ENCODE measurements at regions not wholly inside any gene's neighbourhood (a gene's known extent, or its start where the extent isn't known, plus 50 kb on each side); places are given as distances from the start of the nearest gene placed in this dataset.

GRCh38 chrX:9151772-9152307 lies 117.9 kb upstream of the FAM9B start:
- H4K20me1 ChIP-seq (replicated peaks in 1 of 2; ENCODE audit: control insufficient read depth in 1 of 2, insufficient read depth in 2 of 2, low read length in 2 of 2): no peaks in the 10 kb centered on the region
- ChIA-PET POLR2A (ENCODE audit: partially characterized antibody) (no interaction called here), CTCF (ENCODE audit: partially characterized antibody) (no interaction called here)
- H2BK12ac ChIP-seq (ENCODE audit: low read depth, low read length): no peak overlapping the region
- H3K4me1 ChIP-seq (replicated peaks in 1 of 4; ENCODE audit: control insufficient read depth in 3 of 4, insufficient read depth in 4 of 4, low read length in 3 of 4): peaks cover 0 to 11% (median 4%) of the 10 kb centered on the region in 4 experiments; a peak in 3 of 7 replicates
- no peaks in the 10 kb centered on the region for H3K79me1 ChIP-seq (ENCODE audit: low read depth, low read length)
- no peaks in the 10 kb centered on the region for H3K79me2 ChIP-seq (ENCODE audit: control insufficient read depth in 1 of 2, insufficient read depth in 2 of 2, low read length in 2 of 2)
- H4K5ac ChIP-seq (ENCODE audit: insufficient read length, low read depth, low read length): no peak overlapping the region
- no peak overlapping the region for H2BK120ac ChIP-seq (replicated peaks; ENCODE audit: low read depth, low read length)
- DNase-seq (ENCODE audit: low read depth in 1 of 2, low spot score in 2 of 2) (no peak), FAIRE-seq (no peak)
- no peak overlapping the region for H3K4ac ChIP-seq (replicated peaks; ENCODE audit: insufficient read length, low read depth, low read length)
- H2BK15ac ChIP-seq (ENCODE audit: low read length): no peak overlapping the region
- TF ChIP-seq BCL11A (IDR thresholded peaks at IDR 0.05; ENCODE audit: low read depth in 2 of 2, low read length in 2 of 2) (no peak), SP2 (IDR thresholded peaks at IDR 0.05; ENCODE audit: low read length) (no peak), CTBP2 (IDR thresholded peaks at IDR 0.05; ENCODE audit: borderline replicate concordance, insufficient read depth, insufficient read length, low read length) (no peak), RFX5 (IDR thresholded peaks at IDR 0.05; ENCODE audit: borderline replicate concordance, low read depth, low read length) (no peak), POLR2AphosphoS5 (IDR thresholded peaks at IDR 0.05; ENCODE audit: low read depth, low read length) (no peak)
- peaks cover 10 to 16% of the 10 kb centered on the region in 2 experiments; a peak in 3 of 4 replicates for H3K9me3 ChIP-seq (ENCODE audit: insufficient read depth in 2 of 2, low read depth in 1 of 2, low read length in 1 of 2)
- no peak overlapping the region for H3K4me3 ChIP-seq (ENCODE audit: extremely low read depth in 1 of 4, insufficient read depth in 2 of 4, low read depth in 3 of 4, low read length in 4 of 4)
- H3K14ac ChIP-seq (ENCODE audit: insufficient read length): no peak overlapping the region
- H4K8ac ChIP-seq (ENCODE audit: extremely low read depth, insufficient read depth, low read length): no peak overlapping the region
- H3K18ac ChIP-seq (ENCODE audit: extremely low read depth, low read length): no peak overlapping the region
- H3K36me3 ChIP-seq (ENCODE audit: control insufficient read depth in 2 of 4, insufficient read depth in 4 of 4, low read length in 3 of 4): peaks cover 0 to 3% (median 0%) of the 10 kb centered on the region in 4 experiments; a peak in 2 of 8 replicates
- no peak overlapping the region for H3K56ac ChIP-seq (replicated peaks; ENCODE audit: insufficient read length, low read depth, low read length)
- no peak overlapping the region for H2BK20ac ChIP-seq (ENCODE audit: low read length)
- H3K4me2 ChIP-seq (ENCODE audit: insufficient read depth in 1 of 2, low read depth in 2 of 2, low read length in 2 of 2): no peak overlapping the region
- 100% methylated on average over 2 of the region's 2 CpGs; no CpG with 5 or more reads in 1 of the 2 experiments for WGBS, 2 experiments (ENCODE audit: extremely low coverage in 1 of 2, insufficient coverage in 1 of 2, insufficient read length in 1 of 2, insufficient replicate concordance in 2 of 2, low coverage in 1 of 2, low lambda C conversion rate in 2 of 2, missing lambda C conversion rate in 1 of 2)
- no peak overlapping the region for H3K23ac ChIP-seq (ENCODE audit: insufficient read length)
- no peak overlapping the region for H3K9ac ChIP-seq (replicated peaks in 1 of 4; ENCODE audit: extremely low read depth in 1 of 4, low read depth in 3 of 4, low read length in 3 of 4)
- H3K23me2 ChIP-seq (ENCODE audit: low read depth, low read length): no peaks in the 10 kb centered on the region
- no peak overlapping the region for H2AFZ ChIP-seq (ENCODE audit: low read length)
- H2AK5ac ChIP-seq (ENCODE audit: low read depth, low read length): no peak overlapping the region
- H2BK5ac ChIP-seq (ENCODE audit: low read depth, low read length): no peak overlapping the region
- H3K27ac ChIP-seq (ENCODE audit: low read depth, low read length): no peak overlapping the region
- H3K27me3 ChIP-seq (replicated peaks in 1 of 4; ENCODE audit: control insufficient read depth in 3 of 4, extremely low read depth in 1 of 4, insufficient read depth in 3 of 4, low read length in 3 of 4): no peaks in the 10 kb centered on the region
- no peak overlapping the region for H4K91ac ChIP-seq (replicated peaks; ENCODE audit: insufficient read length, low read length)
